Posterior cingulate gyrus (tissue), 11 donors: ENCODE measurements at regions not wholly inside any gene's neighbourhood (a gene's known extent, or its start where the extent isn't known, plus 50 kb on each side); places are given as distances from the start of the nearest gene placed in this dataset.
A peak's percentile ranks its signal among the peaks of the same experiment; 100 is the strongest.
"Not testable (repeated sequence)": the region's sequence is repeated elsewhere in the genome, so short reads cannot be mapped to it uniquely, and the experiment has no call there.

Experiments used
- DNase-seq, 10 donors: peaks; one replicate each; pipeline versions ENCODE4 v3.0.0 to v3.0.0-alpha.2; 2020 to 2021; ENCODE audit warnings: mixed read lengths in 3 of 10
- intact Hi-C: fragments of 100-400 bp; cut with DNase I; formaldehyde crosslinking; loops from one replicate; pipeline ENCODE4 v1.15.1; 2023

- intact Hi-C loops: no loop called here
- DNase-seq: no peak
Observed at GRCh38 chr5:53399926-53400697, 80.3 kb upstream of the FST start.

DNA sequence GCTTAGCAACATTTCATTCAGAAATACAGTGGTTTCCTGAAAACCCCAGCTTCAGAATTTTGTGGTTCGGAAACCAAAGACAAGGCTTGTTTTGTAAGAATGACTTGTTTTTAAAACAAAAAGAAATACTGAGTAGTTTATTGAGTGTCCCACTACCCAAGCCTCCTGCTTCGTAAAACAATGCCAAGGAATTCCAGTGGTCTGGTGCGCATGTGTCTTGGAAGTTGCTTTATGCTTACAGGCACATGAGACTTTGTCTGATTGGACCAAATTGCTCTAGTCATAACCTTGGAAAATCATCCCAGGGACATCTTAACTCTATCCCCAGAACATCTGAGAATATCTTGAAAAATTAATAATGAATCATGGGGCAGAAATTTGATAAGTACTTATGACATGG, 77.1 kb upstream of the FST start:
- intact Hi-C loops: no loop called here
- no peak for DNase-seq

- intact Hi-C loops: no loop called here
- DNase-seq: no peak
Observed at GRCh38 chr5:53403758-53404157, 76.7 kb upstream of the FST start.

DNA sequence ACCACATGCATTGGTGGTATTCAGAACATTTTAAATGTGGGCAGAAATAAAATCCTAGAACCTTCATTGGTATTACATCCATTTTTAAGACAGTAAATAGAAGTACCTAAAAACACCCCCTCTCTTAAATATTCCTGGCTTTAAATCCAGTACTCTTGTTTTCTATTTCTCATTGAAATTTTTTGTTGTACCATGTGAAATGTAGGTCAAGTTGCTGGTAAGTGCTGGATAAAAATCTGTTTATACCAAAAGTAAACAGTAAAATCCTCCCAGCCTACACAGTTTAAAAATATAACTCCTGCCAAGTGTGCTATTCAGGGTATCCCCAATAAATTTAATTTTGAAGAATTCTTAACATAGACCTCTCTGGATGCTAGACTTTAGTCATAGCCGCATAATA, 75.0 kb upstream of the FST start:
- DNase-seq: no peak
- intact Hi-C loops: no loop called here

DNA sequence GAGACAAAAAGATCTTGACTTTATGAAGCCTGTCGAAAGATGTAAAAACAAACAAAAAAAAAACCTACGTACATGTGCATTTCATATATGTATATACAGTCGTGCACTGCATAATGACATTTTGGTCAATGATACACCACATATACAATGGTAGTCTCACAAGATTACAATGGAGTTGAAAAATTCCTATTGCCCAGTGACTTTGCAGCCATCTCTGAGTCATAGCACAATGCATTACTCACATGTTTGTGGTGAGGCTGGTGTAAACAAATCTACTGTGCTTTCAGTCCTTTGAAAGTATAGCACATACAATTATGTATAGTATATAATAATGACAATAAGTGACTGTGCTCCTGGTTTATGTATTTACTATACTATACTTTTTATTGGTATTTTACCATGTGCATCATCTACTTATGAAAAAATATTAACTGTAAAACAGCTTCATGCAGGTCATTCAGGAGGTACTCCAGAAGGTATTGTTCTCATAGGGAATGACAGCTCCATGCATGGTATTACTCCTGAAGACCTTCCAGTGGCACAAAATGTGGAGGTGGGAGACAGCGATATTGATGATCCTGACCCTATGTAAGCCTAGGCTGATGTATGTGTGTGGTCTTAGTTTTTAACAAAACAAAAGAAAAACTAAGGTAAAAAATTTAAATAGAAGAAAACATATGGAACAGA, 73.7 kb upstream of the FST start:
- no peak for DNase-seq
- intact Hi-C loops: no loop called here

DNA sequence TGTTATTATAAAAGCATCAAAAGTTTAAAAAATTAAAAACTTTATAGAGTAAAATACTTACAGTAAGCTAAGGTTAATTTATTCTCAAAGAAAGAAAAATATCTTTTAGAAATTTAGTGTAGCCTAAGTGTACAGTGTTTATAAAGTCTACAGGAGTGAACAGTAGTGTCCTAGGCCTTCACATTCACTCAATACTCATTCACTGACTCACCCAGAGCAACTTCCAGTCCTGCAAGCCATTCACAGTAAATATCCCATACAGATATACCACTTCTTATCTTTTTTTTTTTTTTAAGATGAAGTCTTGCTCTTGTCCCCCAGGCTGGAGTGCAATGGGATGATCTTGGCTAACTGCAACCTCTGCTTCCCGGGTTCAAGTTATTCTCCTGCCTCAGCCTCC, 73.1 kb upstream of the FST start:
- intact Hi-C loops: no loop called here
- DNase-seq: no peak

DNA sequence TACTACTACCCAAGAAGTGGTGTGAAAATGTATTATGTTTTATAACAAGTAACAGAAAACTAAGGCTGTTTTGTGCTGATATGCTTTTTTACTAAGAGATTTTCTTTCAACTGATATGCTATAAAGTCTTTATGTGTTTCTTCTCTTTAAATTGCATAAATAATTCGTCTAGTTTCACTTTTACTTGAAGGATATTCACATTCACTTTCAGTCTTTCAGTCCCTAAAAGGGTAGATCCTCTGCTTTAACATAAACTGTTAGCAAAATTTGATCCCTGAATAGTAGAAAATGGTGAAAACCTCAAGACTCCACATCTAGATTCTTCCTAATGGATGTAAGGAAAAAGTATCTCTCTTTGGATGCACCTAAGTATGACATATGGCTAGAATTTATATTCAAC, 69.0 kb upstream of the FST start:
- no peak for DNase-seq
- intact Hi-C loops: no loop called here

GRCh38 chr5:53412499-53412898, 67.9 kb upstream of the FST start:
- DNase-seq, intact Hi-C loops: not testable (repeated sequence)

DNA sequence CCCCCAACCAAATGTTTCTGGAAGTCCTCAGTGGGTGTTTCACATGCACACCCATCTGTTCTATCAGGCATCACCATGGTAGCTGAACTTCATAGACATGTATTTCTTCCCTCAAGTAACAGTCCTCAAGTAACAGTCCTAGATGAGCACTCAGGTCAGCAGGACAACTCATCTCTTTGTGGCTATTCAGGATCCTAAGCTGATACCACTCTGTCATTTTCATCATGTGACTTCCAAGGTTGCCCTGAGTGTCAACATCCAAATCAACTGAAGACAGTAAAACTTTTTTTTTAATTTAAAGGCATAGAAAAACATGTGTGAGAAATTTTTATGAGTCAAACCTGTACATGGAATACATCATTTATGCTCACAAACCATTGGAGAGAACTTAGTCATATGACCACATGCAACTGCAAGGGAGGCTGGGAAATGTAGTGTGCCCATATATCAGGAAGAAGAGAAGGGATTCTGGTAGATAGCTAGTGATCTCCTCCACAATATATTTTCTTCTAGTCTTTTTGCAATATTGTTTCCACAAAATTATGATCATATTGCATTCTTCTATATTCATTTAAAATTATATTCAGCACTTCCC, 64.2 kb upstream of the FST start:
- DNase-seq: no peak
- intact Hi-C loops: no loop called here

GRCh38 chr5:53418409-53418808, 62.0 kb upstream of the FST start:
- DNase-seq: no peak
- intact Hi-C loops: no loop called here

- no peak for DNase-seq
- intact Hi-C loops: no loop called here
Observed at GRCh38 chr5:53418826-53419658, 61.4 kb upstream of the FST start.

- DNase-seq: no peak
- intact Hi-C loops: no loop called here
Observed at GRCh38 chr5:53422539-53422938, 57.9 kb upstream of the FST start.

- DNase-seq: no peak
- intact Hi-C loops: no loop called here
Observed at GRCh38 chr5:53423724-53424123, 56.7 kb upstream of the FST start.

DNA sequence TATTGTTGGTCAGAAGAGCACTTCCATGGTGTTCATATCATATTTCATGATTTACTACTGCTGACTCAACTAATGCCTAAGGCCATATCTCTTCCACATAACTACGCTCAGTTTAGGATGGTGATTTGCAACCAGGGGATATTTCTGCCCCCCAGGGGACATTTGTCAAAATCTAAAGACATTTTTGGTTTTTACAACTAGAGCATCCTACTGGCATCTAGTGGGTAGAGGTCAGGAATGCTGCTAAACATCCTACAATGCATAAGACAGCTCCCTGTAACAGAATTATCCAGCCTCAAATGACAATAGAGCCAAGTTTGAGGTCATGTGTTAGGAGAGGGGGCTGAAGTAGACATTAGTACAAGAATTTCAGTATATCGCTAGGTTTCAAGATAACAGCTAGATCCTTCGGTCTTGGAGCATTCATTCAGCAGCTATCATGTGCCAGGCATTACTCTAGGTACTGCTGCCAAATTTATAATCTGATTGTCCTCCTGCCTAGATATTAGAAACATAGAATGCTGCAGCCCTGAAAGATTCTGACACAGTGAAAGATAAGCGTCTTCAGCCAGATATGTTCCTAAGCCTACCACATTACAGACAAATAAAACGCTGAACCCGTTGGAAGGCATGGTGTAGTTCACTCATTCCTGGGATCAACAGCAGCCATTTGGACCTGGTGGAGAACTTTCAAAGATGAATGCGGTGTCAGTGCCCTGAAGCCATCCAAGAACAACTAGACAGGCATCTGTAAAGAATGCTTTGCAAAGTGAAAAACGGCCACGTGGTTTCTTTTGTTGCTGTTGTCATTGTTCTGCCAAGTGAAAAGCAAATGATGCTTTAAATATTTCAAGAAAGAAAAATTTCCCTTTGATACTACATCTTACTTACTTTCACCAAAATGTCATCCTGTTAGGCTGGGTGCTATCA, 55.5 kb upstream of the FST start:
- no peak for DNase-seq
- intact Hi-C loops: no loop called here

DNA sequence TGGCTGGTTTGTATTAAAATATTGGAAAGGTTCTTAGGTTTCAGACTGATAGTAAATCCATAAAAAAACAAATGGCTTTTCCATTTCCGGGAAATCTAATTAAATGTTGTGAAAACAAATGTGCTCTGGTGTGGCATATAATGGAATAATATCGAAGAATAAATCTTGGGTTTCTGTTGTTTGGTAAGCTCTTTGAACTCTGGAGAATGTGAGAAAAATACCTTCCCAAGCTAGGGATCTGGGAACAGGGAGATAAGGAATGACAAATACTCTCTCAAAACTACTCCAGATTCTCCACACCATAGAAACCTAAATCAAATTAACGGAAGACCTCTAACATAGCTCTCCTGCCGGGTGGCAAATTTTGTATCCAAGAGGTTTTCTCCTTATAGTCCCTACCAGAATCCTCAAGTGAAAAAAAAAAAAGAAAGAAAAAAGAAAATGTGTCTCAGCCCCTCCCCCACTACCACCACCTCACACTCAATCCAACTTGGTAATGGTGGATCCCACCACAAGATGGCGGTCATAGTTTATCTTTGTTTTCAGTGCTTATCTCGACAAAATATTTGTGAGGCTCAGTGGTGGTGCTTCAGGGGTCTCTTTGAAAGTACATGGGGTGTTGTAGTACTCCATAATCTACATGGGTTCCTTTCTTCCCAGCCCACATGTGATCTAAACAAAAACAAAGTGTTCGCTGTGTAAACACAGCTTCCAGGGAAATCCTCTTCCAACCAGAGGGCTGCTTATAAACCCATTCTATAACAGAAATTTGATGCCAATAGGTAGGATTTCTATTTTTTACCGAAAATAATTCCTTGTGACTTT, 54.5 kb upstream of the FST start:
- intact Hi-C loops: loop anchor here (2.0 kb wide), 1 partner anchor 793 kb away; no protein-coding TSS in a partner anchor
- DNase-seq: peak in 1 of 10 donors; percentile 10

DNA sequence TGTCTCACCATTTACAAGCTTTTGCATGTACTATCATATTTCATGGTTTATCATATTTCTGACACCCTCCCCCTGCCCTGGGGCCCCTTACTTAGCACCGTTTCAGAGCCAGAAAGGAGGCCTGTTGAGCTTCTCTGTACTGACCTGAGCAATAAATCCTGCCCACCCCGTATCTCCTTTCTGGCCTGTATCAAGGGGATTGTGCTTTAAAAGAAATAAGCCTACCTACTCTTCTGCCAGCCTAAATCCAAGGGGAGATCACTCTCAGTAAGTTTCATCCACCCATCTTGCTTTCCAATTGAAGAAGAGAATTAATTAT, 54.0 kb upstream of the FST start:
- intact Hi-C loops: loop anchor here (2.0 kb wide), 1 partner anchor 792 kb away; no protein-coding TSS in a partner anchor
- DNase-seq: no peak

DNA sequence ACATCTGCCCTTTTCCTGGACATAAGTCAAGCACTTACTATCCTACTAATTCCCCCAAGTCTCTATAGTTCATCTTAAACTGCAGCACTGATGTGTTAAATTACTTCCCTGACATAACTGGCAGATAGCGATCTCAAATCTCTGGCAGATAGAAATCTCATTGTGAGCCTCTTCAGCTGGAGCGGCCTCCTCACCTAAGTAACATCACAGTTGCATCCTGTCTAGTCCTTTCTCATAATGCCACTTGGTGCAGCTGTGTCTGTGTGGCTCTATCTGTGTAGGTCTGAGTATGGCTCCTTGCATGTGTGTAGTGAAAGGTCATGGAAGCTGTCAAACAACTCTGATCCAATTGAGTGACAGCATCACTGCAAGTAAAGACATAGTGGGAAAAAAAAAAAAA, 53.6 kb upstream of the FST start:
- DNase-seq: no peak
- intact Hi-C loops: loop anchor here (2.0 kb wide), 1 partner anchor 792 kb away; no protein-coding TSS in a partner anchor

GRCh38 chr5:53427965-53428364, 52.5 kb upstream of the FST start:
- no peak for DNase-seq
- intact Hi-C loops: loop anchor here (2.0 kb wide), 1 partner anchor 791 kb away; no protein-coding TSS in a partner anchor

GRCh38 chr5:53429706-53430105, 50.7 kb upstream of the FST start:
- DNase-seq: no peak
- intact Hi-C loops: no loop called here
